NCI-H524 treated with DMSO at 0.1 percent for 48 hours (cell line): ENCODE measurements at regions not wholly inside any gene's neighbourhood (a gene's known extent, or its start where the extent isn't known, plus 50 kb on each side); places are given as distances from the start of the nearest gene placed in this dataset.

Experiments
- DNase-seq: peaks from one replicate; lab custom pipeline; 2025; lab: John Stamatoyannopoulos, UW

DNA sequence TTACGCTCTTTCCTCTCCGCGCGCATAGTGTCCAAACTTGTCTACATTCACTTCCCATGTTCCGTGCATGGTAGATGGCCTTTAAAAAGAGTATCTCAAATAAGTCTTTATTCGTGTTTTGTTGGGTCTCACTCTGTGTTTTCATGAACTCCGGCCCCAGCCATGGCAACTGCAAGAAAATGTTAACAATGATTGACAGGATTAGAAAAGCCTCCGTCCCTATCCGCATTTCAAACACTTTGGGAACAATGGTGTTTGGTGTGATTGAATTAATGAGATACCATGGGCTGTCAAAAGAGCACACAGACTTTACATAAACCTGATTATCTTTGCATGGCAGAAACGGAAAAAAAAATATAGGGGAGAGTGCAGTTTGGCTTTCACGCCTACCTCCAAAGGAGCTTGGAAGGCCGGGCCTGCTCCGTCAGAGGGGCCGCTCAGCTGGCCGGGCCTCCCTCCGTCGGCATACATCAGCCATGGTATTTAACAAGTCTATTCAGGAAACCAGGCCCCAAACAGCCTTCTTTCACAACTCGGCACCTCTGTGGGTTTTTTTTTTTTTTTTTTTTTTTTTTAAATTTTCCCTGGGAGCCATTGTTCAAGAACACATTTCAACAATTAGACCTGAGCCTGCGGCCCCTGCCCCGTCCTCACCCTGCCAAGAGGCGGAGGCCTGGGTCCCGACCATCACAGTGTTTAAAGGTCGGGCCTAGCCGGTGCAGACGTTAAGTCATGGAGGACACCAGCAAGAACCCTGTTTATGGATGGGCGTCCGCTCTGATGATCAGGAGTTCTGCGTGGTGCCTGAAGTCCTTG, 323.8 kb upstream of the IRX4 start:
- no peak for DNase-seq

DNA sequence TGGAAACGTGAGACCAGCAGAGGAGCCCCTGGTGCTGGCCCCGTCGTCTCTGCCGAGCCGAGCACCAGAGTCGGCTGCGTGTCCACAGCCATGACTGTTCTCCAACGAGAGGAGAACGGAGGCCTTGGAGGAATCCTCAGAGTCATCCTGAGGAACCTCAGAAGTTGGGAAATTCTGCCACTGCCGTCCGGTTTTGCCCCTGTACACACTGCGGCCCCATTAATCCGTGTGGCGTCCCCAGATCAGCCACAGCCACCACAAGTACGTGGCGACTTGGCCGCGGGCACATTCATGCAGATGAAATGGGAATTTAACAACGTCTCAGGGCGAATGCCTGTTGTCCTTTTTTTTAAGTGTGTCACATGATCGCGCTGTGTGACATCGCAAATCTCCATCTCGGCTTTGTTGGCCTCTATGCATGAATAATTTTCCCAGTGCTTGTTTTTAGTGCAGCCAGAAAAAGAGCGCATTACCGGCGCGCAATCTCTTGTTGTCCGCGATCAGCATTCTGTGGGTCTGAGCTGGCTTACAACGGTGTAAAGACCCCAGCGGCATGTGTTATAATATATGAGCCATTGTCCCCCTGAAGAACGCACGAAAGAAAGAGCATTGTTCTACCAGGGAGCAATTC, 323.0 kb upstream of the IRX4 start:
- DNase-seq: no peak

DNA sequence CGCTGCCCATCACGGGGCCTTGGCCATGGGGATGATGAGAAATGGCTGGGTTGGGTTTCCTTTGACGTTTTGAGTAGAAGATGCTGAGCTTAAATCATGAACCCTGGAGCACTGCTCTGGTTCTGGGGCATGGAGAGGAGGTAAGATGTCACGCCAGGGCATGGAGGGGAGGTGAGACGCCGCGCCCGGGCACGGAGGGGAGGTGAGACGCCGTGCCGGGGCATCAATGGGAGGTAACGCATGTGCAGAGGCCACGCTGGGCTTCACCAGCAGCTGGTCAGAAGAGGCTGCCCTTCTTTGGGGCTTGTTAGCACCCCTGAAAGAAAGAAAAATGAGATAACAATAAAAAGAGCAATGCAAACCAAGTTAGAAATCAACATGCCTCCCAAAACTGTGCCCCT, 322.5 kb upstream of the IRX4 start:
- DNase-seq: no peak

DNA sequence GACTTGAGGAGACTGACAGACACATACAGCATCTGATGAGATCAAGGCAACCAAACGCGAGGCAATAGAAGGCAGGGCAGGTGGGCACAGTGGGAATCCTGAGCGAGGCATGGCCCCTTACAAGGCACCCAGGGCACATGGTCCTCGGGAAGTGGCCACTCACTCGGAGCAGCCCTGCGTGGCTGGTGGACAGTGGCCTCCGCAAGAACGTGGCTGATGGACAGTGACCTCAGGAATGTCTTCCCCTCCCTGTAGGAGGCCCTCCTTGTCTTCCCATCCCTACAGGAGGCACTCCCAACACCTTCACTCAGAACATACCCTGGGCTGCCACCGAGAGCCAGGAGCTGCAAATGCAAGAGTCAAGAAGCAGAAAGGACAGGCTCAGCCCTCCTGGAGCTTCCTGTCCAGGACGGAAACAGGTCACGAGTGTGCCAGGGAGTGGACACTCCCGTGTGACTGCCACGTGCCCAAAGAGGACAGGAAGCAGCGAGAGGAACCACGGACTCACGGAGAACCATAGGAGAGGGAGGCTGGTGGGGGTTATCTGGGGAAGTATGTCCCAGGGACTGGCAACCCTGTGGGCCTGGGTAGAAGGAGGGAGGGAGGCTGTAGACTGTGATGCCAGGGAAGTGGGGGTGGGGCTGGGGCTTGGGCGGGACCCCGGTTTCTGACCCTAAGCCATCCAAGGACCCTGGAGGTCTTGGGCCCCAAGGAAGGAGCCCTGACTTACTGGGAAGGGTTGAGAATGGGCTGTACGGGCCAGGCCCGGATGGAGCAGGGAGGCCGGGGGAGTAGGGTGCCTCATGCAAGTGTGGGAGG, 321.9 kb upstream of the IRX4 start:
- DNase-seq: no peak

DNA sequence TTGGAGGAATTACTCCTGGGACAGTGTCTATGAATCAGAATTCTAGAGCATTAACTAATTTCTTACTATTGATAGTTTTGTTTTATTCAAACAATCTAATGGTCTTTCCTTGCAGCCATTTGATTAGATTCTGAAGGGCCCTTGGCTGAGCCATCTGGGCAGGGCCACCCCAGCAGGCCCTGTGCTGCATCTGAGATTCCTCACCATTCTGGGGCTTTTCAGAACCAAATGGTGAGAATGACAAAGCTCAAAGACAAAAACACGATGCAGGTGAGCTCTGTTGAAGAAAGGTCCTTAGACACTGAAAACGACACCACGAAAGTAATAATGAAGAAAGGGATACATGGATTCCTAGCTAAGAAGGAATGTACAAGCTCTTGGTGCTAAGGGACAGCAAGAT, 321.0 kb upstream of the IRX4 start:
- DNase-seq: no peak

DNA sequence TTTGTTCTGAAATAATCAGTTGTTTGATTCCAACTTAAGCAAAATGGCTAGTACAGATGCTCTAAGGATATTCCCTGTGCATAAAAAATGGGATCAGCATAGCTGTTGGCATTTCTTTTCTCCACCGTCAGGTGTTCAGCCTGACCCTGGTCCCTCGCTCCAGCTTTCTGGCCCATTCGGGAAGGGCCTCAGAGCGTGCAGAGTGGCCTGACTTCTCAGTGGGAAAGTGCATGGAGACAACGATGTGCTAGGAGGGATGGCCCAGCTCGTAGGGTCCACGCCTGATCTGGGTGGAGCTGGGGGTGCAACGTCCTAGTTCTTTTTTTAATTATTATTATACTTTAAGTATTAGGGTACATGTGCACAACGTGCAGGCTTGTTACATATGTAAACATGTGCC, 319.1 kb upstream of the IRX4 start:
- DNase-seq: no peak

DNA sequence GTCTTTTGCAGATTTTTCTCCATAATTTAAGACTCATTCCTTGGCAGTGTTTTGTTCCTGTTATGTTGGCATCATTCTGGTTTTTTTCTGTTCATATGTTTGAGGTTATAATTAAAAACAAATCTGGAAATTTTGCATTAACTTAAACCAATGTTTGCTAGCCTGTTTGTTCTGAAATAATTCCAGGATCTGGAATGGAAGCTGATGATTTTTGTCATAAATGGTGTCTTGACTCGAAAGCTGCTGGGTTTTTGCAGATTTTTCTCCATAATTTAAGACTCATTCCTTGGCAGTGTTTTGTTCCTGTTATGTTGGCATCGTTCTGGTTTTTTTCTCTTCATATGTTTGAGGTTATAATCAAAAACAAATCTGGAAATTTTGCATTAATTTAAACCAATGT, 318.7 kb upstream of the IRX4 start:
- no peak for DNase-seq

DNA sequence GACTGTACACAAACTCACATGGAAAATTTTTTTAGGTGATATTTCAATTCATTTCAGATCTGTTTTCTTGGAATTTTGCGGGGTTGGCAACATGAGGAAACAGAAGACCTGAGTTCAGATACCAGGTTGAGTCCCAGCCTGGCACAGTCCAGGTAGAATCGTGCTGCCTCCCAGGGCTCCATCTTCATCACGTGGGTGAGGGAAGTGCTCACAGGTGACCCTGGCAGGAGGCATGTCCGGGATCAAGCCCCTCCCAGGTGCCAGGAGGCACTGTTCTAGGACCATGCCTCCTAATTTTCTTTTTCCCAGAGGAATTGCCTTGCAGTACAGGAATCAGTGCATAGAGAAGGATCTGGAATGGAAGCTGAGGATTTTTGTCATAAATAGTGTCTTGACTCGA, 318.3 kb upstream of the IRX4 start:
- DNase-seq: no peak

DNA sequence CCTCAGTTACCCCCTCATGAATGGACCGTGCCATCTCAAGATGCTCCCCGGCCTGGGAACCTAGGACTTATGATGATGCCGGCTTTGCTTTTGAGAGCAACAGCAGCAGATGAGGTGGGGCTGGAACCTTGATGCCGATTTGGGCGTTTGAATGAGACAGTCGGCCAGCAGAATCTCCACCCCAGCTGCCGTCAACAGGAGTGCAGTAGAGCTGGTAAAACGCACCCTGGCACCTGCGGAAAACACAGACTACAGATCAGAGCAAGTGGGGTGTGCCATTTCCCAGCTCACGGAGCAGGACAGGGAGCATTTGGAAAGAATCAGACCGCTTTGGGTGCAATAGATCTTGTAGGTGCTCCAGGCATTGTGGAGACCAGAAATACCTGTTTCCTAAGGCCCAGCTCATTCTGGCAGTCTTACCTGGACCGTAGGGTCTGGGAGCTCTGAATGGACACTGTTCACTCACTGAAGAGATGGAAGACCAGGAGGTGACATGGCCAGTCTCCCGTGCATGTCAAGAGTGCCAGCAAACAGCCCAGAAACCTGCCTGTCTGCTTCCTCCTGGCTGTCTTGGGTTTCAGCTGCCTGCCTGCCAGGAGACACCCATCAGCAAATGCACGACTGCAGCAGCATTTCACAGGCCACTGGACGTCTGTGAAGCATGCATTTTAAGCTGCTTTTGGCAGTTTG, 317.7 kb upstream of the IRX4 start:
- no peak for DNase-seq

DNA sequence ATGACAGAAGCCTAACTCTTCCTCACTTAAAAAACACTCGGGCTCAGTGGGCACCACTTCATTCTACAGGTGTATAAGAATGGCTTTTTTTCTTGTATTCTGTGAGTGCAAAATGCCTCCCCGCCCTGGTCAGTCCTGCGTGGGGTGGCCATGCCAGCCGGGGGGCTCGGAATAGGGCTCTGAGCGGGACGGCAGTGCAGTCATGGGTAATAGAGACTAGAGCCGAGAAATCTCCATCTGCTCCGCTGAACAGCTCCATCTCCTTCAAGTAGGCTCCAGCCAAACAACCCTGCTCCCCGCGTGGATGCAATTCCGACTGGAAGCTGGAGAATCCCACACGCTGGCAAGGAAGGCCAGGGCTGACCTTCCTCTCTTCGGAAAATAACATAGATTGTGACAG, 317.0 kb upstream of the IRX4 start:
- no peak for DNase-seq

DNA sequence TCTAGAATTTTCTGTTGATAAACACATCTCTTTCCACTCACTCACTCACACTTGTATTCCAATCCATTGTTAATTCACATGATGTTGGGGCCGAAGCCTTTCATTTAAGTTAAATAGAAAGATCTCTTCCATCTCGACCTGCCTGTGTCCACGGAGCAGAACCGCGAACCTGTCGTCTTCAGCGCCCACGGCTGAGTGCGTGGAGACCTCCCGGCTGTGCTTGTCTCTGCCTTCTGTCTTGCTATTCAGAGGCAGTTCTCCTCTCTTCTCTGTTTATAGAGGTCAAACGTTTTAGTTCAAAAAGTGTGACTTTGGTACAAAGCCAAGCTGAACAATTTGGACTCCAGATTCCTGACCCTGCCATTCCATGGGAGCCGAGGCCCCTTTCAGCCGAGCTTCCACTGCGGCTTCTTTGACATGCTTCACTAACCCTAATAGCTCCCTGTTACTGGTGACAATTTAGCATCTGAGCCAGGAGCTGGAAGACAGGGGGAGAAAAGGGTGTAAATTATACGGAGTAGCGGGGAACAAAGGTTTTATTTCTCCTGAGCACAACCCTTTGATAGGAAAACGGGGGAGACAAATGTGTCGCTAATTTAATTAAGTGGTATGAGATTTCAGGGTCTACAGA, 314.4 kb upstream of the IRX4 start:
- DNase-seq: peak; percentile 71

DNA sequence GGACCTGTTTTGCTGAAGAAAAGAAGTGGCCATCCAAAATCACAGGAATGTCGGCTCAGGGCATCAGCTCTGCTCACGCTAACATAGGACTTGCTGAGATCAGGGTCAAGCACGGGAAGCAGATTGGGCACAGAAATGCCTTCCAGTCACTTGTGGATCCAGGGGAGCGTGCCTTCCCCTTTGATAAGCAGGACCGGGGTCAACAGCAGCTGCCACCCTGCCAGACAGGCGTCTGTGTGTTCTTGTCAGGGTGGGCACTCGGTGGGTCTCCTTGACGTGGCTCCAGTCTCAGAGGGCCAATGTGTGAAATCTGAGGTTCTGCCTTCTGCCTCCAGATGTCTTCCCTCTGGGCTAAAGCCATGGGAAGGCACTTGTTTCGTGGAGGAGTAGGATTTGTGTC, 313.7 kb upstream of the IRX4 start:
- DNase-seq: peak; percentile 10

DNA sequence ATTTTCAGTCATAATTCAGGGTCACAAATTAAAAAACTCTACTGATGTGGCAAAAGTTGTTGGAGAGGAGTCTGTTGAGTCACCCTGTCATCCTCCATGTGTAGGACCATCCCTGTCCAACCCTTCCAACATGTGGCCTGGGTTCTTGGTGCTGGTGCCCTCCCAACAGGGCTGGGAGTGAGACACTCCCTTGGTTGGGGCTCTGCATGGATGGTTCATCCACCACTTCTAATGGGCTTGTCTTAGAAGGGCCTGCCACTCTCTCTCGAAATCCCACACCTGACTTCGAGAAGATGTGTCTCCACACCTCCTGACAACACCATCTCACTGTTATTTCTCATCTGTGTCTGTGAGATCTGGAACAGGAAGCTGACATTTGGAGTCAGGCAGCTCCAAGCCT, 312.2 kb upstream of the IRX4 start:
- no peak for DNase-seq

DNA sequence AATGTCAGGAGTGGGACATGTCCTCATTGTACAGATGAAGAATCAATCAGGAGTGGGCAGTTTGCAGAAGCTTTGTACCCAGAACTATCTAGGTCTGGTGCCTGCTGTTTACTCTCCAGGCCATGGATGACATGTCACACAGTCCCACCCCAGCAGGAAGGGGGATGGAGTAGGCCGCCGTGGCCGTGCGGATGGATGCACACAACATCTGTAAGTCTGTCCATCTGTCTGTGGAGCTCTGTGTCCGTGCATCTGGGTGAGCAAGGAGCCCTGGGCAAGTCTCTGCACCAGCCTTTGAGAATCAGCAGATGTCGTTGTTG, 311.5 kb upstream of the IRX4 start:
- no peak for DNase-seq

DNA sequence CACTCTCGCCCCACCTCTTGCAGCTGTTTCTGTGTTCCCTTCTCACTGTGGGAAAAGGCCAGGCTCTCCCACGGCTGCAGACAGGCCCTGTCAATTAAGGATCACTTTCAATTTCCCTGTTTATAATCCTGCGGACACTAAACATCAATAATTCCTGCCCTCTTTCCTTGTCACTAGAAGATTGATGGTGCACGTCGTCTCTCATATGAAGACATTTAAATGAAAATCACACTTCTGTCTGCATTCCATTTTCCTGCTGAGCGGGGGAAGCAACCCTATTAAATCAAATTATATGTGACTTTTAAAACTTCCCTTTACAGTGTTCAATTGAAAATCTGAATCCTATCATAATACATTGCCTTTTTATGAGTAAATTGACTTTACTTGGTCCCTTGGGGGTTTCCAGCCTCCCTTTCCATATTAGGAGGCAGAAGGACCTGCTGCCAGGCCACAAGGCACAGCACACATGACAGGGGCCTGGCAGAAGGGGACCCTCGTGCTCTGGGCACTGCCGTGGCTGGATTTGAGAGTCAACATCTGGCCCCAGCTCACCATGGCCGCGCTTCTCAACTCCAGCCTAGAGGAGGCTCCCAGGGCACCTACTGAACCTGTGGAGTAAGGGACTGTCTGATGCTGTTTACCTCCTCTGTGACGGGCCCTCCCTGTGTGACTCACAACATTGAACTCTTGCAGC, 311.0 kb upstream of the IRX4 start:
- DNase-seq: no peak

DNA sequence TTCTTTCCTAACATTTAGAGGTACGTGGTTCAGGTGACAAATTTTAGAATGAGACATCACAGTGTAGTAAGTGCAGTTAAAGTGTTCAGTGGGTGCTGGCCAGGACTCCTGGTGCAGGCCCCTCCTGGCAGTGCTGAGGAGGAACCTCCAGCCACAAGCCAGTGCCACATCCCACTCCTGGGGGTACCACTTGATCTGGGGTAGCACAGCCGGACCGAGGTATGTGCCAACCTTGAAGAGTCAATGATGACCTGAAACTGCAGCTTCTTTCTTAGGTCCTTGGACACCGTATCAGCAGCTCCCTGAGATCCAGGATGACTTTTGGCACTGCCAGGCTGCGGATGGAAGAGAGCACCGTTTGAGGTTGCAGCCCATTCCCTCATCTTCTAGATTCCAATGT, 310.4 kb upstream of the IRX4 start:
- no peak for DNase-seq

DNA sequence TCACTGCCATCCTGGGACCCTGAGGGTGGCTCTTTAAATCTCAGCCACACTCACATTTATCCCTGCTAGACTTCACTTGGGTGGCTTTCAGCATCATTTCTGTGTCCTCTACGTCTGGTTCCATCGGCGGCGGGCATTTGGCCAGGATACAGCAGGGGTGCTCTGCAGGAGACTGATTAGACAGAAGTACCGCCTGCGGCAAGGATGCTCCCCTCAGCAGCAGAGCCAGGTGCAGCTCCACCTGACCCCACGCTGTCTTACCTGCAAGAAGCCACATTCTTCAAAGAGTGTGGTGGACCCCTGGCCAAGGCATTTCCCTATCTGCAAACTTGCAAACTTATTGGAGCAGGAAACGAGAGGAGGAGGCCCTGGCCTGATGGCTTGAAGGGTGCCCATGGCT, 309.8 kb upstream of the IRX4 start:
- DNase-seq: no peak

DNA sequence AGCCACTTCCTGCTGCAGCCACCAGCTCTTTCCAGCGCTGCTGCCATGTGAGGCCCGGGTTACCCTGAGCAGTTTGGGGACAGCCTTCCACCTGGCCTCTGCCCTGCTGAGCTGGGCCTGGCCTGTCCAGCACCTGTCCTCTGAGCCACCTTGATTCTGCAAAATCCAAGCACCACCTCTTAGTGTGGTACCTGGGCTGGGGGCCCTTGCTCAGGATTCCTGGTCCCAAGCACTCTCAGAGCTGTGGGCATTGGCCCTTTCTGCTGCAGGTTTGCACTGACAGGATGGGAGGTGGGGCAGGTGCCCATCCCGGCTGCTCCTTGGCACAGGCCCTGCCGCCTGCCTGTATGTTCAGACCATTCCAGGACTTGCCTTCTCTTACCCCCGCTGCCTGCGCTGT, 309.2 kb upstream of the IRX4 start:
- DNase-seq: no peak

DNA sequence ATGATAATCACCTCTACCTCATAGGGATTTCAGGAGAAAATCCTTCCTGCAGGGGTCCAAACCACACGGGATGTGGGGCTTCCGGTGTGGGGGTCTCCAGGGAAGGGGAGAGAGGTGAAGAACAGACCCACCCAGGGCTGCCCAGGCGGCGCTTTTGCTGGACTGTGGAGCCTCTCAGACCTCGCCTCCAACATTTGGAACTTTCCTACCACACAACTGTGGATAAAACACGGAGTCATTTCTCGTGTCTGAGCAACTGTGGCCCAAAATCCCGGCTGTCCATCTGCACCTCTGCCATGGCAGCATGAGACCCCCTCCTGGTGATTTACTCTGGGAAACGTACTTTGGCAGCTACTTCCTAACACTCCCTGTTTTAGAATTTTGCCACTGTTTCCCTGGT, 307.8 kb upstream of the IRX4 start:
- DNase-seq: no peak

DNA sequence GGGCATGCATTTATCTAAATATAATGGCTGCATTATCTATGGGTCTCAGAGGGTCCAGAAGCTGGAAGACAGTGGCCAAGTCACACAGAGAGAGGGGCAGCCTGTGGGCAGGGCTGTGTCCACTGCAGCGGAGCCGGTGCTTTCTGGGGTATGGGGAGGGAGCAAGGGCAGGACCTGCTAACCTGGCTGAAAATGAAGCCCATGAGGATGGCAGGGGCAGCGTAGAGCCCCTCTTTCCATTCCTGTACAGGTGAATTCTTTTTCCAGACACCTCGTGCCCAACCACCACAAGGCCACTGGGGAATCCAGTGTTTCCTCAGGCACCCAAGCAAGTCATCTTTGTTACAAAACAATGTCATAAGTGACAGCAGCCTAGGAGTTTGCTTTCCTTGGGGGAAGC, 305.9 kb upstream of the IRX4 start:
- no peak for DNase-seq

DNA sequence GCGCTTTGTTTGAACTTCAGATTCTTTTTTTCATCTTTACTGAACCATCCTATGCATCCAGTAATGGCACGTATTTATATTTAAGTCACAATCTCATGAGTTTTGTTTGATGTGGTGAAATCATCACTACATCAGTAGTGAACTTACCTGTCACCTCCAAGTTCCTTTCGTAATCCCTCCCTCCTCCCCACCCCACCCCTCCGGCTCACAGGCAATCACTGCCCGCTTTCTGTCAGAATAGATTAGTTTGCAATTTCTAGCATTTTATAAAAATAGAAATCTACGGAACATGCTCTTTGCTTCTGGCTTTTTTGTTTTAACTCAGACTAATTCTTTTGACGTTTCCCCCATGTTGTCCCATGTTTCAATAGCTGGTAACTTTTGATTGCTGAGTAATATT, 305.4 kb upstream of the IRX4 start:
- no peak for DNase-seq

DNA sequence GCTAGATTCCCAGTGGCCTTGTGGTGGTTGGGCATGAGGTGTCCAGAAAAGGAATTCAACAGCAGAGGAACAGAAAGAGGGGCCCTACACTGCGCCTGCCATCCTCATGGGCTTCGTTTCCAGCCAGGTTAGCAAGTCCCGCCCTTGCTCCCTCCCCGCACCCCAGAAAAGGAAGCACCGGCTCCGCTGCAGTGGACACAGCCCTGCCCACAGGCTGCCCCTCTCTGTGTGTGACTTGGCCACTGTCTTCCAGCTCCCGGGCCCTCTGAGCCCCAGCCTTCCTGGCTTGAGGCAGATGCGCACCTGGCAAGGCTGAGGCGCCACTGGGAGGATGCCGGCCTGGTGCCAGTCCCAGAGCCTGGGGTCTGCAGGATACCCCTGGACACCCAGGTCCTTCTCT, 305.0 kb upstream of the IRX4 start:
- no peak for DNase-seq
